K562 (cell line): ENCODE measurements at regions not wholly inside any gene's neighbourhood (a gene's known extent, or its start where the extent isn't known, plus 50 kb on each side); places are given as distances from the start of the nearest gene placed in this dataset.
A peak's percentile ranks its signal among the peaks of the same experiment; 100 is the strongest.

Experiments used
- CCAR2 ChIP-seq: fragments of 200-400 bp; formaldehyde crosslinking; IDR thresholded peaks from 2 replicates; pipeline ENCODE4 v1.6.1; 2017; ENCODE audit warnings: mild to moderate bottlenecking, low read depth, low read length
- ID3 ChIP-seq, 2 experiments: fragments of 250-450 bp in 1 of 2; fragments of 450-650 bp in 1 of 2; sonication (Bioruptor Pico) in 1 of 2; IDR thresholded peaks; 2 replicates each; pipeline versions ENCODE4 v1.6.1 to v1.8.0; 2016 to 2021; ENCODE audit warnings: mild to moderate bottlenecking in 2 of 2, moderate library complexity in 2 of 2, missing compliant biosample characterization in 1 of 2, missing genetic modification characterization in 1 of 2
- JUN ChIP-seq, 2 experiments: sonication (generic) in 1 of 2; formaldehyde crosslinking in 1 of 2; IDR thresholded peaks; 2 replicates each; pipeline versions ENCODE4 v1.6.1 to v1.8.0; 2012 to 2022; ENCODE audit warnings: borderline replicate concordance in 2 of 2, mild to moderate bottlenecking in 2 of 2, improper control_type of control experiment in 1 of 2, low read depth in 1 of 2, low read length in 1 of 2, missing genetic modification reagents in 1 of 2
- MGA ChIP-seq: fragments of 450-650 bp; IDR thresholded peaks from 2 replicates; pipeline ENCODE4 v1.6.1; 2016; ENCODE audit warnings: mild to moderate bottlenecking, moderate library complexity
- MTA1 ChIP-seq: fragments of 450-650 bp; IDR thresholded peaks from 2 replicates; pipeline ENCODE4 v1.6.1; 2017; ENCODE audit warnings: borderline replicate concordance
- NR2C1 ChIP-seq, 2 experiments: fragments of 450-650 bp; IDR thresholded peaks; 2 replicates each; pipeline ENCODE4 v1.6.1; 2017; ENCODE audit warnings: mild to moderate bottlenecking in 2 of 2, antibody characterized with exemption in 1 of 2, inconsistent platforms in 1 of 2, missing compliant biosample characterization in 1 of 2, missing genetic modification characterization in 1 of 2
- SETDB1 ChIP-seq: IDR thresholded peaks from one replicate; pipeline ENCODE4 v1.6.1; 2012; ENCODE audit warnings: low read length, control low read depth, inconsistent platforms
- SIX5 ChIP-seq, 2 experiments: IDR thresholded peaks; 2 replicates each; pipeline ENCODE4 v1.6.1; 2011; ENCODE audit warnings: low read length in 2 of 2, borderline replicate concordance in 1 of 2, low read depth in 1 of 2, mild to moderate bottlenecking in 1 of 2, moderate library complexity in 1 of 2; ENCODE audit not compliant: insufficient read depth in 1 of 2
- SMARCA5 ChIP-seq: fragments of 450-650 bp; IDR thresholded peaks from 2 replicates; pipeline ENCODE4 v1.6.1; 2016
- TEAD4 ChIP-seq, 2 experiments: sonication (generic) in 1 of 2; formaldehyde crosslinking in 1 of 2; IDR thresholded peaks; 2 replicates each; pipeline versions ENCODE4 v1.6.1 to v1.8.0; 2012 to 2022; ENCODE audit warnings: borderline replicate concordance in 1 of 2, inconsistent platforms in 1 of 2, low read length in 1 of 2, mild to moderate bottlenecking in 1 of 2, missing genetic modification reagents in 1 of 2
- TFAP4 ChIP-seq: sonication (generic); formaldehyde crosslinking; IDR thresholded peaks from 2 replicates; pipeline ENCODE4 v1.8.0; 2022; ENCODE audit warnings: missing genetic modification reagents, mild to moderate bottlenecking, moderate library complexity, borderline replicate concordance
- TF ChIP-seq, protein P1 (sequence below), 2 experiments: fragments of 450-650 bp; IDR thresholded peaks; 2 replicates each; pipeline ENCODE4 v1.6.1; 2016

DNA sequence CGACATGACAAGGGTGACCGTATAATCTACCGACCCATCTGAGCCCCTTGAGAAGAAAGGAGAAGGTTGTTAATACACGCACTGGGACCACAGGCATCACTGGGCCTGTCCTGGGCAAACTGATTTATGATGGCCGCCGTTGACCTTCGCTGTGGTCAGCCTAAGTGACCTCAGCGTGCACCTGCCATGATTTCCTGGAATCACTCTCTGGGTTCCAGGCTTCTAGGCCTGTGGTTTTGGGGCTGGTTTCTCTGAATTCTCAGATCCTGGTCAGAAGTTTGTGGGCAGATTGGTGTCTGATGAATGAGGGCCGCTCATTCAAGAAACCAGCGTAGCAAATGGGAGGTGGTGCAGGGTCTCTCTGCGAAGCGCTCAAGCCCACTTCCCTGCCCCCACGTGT, 64.0 kb downstream of the SIK1 start (continued):
- TF ChIP-seq MGA = no peak
- peak; percentile 25; the same call in 1 of the 2 replicates for TF ChIP-seq TFAP4 (CRISPR knock-in tag)
- TF ChIP-seq NR2C1 (IDR thresholded peaks at IDR 0.05) = no peak
- peak; percentile 51 for TF ChIP-seq NR2C1 (tag; IDR thresholded peaks at IDR 0.05)
- TF ChIP-seq SIX5 (IDR thresholded peaks at IDR 0.05; ENCODE audit: borderline replicate concordance in 1 of 2, insufficient read depth in 1 of 2, low read depth in 1 of 2, low read length in 2 of 2) = no peak
- no peak for TF ChIP-seq JUN (IDR thresholded peaks at IDR 0.05; ENCODE audit: borderline replicate concordance, low read depth, low read length)
- no peak for TF ChIP-seq JUN (CRISPR knock-in tag; IDR thresholded peaks at IDR 0.05; ENCODE audit: borderline replicate concordance)
- TF ChIP-seq SETDB1 = no peak
- peak; percentile 58; the same call in 1 of the 2 replicates for TF ChIP-seq TEAD4 (IDR thresholded peaks at IDR 0.05; ENCODE audit: low read length)
- TF ChIP-seq TEAD4 (CRISPR knock-in tag; IDR thresholded peaks at IDR 0.05; ENCODE audit: borderline replicate concordance) = no peak
- TF ChIP-seq, protein P1, sequence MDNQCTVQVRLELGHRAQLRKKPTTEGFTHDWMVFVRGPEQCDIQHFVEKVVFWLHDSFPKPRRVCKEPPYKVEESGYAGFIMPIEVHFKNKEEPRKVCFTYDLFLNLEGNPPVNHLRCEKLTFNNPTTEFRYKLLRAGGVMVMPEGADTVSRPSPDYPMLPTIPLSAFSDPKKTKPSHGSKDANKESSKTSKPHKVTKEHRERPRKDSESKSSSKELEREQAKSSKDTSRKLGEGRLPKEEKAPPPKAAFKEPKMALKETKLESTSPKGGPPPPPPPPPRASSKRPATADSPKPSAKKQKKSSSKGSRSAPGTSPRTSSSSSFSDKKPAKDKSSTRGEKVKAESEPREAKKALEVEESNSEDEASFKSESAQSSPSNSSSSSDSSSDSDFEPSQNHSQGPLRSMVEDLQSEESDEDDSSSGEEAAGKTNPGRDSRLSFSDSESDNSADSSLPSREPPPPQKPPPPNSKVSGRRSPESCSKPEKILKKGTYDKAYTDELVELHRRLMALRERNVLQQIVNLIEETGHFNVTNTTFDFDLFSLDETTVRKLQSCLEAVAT (IDR thresholded peaks at IDR 0.05) = peak in 1 of 2 experiments; percentile 86; a peak in 2 of 4 replicates
- no peak for TF ChIP-seq SMARCA5
- no peak for TF ChIP-seq ID3 (CRISPR knock-in tag; IDR thresholded peaks at IDR 0.05)
- TF ChIP-seq ID3 (tag; IDR thresholded peaks at IDR 0.05) = peak; percentile 82; the same call in 1 of the 2 replicates
- no peak for TF ChIP-seq MTA1
- no peak for TF ChIP-seq CCAR2
